HG02798 (cell line): ENCODE measurements at regions not wholly inside any gene's neighbourhood (a gene's known extent, or its start where the extent isn't known, plus 50 kb on each side); places are given as distances from the start of the nearest gene placed in this dataset.

Experiments
- ATAC-seq: cut with Tn5 transposase; IDR thresholded peaks from one replicate; pipeline ENCODE4 v1.9.1; 2021; ENCODE audit warnings: mild to moderate bottlenecking; ENCODE audit not compliant: unreplicated experiment, poor library complexity

DNA sequence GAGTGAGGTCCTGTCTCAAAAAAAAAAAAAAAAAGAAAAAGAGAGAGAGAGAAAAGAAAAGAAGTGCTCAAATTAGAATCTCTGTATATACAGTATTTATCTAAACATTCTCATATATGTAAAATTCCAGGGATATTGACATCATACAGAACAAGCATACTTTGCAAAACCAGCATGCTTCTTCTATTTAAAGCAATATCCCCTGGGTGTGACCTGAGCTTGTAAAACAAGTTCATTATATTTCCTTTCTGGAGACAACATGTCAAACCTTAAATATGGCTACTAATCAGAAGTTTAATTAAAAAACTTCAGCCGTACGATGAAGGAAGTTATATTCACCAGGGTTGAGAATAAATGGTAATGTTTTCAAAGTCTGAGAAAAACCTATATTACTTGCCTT lies 175.8 kb upstream of the HMGA2 start:
- no peak for ATAC-seq

DNA sequence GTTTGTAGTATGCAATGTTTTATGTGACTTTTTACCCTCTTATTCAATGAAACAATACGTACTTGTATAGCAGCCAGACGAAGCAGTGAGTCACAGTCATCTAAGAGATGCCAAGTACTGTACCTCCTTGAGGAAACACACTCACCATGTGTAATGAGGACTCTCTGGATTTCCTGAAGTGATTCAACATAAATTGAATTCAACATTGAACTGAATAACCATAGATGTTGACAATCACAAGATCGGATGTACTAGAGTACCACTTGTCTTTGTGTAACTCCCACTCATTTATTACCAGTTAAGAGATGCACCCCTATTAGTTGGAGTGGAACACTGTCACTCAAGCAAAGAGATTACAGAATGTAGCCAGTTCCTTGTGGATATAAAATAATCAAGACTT lies 175.2 kb upstream of the HMGA2 start:
- ATAC-seq: no peak

DNA sequence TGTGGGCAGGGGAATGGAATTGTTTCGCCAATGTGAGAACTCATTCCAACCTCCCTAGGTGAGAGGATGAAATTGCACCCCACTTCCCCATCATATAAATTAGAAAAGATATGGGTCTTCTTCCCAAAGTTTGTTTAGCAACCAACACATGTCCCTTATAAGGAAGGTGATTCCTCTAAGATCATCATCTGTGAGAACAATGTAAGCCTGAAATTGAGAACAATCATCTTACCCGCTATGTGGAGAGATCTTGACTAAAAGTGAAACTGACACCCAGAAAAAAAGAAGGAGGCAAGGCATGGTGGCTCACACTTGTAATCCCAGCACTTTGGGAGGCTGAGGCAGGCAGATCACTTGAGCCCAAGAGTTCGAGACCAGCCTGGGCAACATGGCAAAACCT lies 173.2 kb upstream of the HMGA2 start:
- ATAC-seq: no peak

DNA sequence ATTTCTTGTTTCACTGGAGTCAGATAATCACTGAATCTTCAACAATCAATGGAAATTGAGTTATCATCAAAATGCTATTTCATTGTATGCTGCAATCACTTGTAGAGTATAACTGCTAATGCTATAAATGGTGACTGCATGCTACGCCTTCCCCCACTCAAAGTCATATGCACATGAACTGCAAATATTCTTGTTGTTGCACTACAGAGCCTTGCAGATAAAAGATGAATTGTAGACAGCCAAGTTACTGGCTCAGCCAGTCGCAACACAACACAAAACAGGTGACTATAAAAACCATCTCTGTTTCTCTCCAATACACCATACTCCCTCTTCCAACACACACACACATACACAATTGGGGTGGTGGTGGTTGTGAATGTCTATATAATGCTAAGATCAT lies 171.0 kb upstream of the HMGA2 start:
- no peak for ATAC-seq

DNA sequence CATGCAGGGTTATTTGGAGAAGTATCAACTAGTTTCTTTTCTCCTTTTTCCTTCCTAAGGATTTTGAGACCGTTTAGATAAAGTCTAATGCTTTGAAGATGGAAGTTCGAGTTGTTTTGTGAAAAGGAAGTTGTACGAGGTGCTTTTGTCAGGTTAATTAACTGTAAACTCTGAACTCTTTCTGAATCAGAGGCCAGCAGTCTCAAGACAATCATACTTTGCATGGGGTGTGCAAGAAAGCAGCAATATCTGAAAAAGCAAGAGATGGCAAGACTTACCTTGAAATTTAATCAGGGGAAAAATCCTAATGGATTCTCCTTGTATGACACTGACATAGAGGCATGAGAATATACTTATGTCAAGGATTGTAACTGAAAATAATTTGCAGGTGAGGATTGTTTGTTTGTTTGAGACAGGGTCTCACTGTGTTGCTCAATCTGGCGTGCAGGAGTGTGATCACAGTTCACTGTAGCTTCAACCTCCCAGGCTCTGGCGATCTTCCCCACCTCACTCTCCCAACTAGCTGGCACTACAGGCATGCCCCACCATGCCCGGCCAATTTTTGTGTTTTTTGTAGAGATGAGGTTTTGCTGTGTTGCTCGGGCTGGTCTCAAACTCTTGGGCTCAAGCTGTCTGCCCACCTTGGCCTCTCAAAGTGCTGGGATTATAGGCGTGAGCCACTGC lies 170.2 kb upstream of the HMGA2 start:
- no peak for ATAC-seq

DNA sequence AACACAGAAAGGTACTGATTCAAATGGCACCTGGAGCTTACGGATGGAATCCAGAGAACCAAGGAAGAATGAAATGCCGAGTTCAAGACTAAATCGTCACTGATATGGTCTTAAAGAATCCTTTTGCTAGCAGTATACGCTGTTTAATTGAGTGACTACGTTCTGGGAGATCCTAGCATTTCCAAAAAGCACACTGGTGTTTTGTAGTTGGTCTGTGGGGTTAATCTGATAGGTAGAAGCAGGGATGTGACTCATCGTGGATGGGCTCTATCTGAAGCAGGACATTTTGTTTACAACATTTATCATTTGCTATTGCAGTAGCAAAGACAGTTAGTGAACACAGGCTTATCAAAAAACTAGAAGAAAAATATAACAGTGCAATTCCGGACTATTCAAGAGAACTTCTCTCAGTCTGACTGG lies 169.2 kb upstream of the HMGA2 start:
- no peak for ATAC-seq

DNA sequence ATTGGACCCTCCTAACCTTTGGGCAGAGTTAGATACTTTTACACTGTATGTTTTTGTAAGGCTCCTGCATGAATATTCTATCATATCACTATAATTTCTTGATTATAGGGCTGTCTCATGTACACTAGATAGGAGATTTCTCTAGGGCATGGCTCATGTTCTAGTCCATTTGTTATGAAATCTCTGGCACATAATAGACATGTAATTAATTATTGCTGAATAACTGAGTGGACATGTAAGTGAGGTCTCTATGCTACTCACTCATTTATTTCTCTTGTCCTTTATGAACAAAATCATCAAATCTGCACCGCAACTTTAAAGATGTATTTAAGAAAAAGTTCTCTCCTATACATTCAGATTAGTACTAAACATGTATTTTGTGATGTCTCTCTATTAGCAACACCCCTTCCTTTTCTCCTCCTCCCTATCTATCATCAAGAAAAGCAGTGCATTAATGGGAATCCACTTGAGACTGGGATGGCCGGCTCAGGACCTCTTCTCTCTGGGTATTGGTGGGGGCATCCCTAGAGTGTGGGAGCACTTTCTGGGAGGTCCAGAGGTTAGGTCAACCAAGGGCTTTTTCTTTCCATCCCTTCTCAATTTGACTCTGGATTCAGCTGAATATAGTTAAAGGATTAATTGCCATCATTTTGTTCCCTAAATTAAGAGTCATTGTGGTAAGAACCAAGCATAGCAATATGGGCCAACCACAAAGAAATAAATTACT lies 168.0 kb upstream of the HMGA2 start:
- ATAC-seq: no peak

DNA sequence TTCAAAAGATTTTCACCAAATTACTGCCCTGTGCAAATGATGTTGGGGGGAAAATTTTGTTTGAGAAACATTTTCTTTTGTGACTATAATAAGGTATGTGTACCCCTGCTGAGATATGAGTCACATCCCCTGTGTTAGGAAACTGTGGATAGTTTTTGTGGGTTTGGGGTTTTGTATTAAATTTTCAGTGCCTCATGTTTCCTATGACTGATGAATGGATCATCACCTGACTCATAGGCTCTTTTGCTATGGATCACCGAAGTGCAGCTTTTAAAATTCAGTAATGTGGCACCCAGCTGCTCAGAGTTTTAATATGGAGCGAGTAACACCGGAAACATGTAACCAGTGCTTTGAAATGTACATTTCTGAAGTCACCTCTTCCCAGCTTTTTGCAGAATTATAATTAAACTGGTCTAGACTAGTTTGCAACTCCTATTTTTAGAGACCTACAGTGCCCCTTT lies 167.4 kb upstream of the HMGA2 start:
- no peak for ATAC-seq

DNA sequence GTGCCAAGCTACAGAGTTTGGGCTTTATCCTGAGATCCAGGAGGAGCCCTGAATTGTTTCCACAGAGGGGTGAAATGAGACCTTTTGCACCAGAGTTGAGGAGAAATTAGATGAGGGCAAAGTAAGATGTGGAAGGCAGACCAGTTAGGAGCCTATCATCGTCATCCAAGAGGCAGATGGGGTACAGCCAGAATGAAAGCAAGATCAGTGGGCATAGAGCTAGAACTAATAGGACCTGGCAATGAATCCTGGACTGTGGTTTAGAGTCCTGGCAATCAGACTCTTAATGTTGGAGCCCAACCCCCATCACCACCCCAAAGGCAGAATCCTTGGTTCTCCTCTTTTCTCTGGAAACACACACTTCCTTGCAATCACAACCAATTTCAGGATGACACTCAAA lies 166.6 kb upstream of the HMGA2 start:
- ATAC-seq: no peak

DNA sequence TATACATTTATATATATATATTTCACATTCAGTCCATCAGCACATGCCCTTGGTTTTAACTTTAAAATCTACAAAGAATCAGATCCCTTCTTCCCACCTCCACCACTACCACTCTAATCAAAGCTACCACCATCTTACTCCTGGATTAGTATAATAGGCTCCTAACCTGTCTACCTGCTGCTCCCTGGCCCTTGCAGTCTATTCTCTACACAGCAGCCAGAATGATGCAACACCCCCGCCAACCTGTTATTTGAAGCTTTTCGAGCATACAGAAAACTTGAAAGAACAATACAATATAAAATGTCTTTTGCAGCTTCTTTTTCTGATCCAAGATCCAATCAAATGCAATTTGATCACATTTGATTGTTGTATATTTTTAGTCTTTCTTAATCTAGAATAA lies 165.9 kb upstream of the HMGA2 start:
- no peak for ATAC-seq

DNA sequence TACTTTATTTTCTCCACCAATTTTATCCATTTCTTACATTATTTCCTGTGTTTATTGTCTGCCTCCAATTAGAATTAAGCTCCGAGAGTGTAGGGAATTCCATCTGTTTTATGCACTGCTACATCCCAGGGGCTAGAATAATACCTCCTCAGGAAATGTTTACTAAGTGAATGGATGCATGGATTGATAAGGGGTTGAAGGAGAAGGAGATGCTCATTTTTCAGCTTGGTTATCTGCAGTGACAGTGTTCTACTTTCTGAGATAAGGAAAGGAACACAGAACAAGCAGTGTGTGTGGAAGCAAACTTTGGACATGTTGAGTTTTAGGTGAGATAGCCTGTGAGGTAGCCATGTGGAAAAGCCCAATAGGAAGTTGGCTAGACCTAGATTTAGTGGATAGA lies 164.6 kb upstream of the HMGA2 start:
- ATAC-seq: no peak

DNA sequence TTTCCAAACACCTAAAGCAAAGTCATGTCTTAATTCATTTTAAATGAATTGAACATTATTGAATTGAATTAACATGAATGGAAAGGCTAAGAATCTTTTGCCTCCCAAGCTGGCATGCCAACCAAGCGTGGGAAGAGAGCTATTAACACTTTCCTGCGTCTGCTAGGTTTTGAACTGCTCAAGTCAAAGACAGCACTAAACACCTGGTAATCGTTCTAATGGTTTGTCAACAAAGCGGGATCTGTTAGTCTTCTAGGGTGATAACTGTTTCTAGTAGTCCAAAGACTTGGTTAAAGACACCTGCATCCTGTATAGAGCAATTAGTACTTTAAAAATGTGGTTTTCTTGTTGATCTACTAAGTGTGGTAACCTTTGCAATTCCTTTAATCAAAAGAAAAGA lies 164.2 kb upstream of the HMGA2 start:
- ATAC-seq: no peak

DNA sequence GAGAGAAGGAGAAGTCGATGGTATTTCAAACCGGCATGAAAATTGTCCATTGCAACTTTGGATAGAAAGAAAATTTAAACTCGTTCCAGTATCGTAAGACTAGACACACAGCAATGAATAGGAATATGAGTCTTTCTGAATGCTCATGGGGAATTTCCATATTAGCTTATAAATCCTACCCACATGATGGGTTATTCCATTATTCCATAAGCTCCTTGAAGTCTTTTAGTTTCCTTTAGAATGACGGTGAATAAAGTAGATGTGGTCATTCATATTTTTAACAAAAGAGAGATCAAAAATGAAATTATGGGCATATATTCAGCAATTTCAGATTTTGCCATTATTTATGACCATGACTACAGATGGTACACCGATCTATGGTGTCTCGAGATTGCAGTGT lies 163.4 kb upstream of the HMGA2 start:
- no peak for ATAC-seq

DNA sequence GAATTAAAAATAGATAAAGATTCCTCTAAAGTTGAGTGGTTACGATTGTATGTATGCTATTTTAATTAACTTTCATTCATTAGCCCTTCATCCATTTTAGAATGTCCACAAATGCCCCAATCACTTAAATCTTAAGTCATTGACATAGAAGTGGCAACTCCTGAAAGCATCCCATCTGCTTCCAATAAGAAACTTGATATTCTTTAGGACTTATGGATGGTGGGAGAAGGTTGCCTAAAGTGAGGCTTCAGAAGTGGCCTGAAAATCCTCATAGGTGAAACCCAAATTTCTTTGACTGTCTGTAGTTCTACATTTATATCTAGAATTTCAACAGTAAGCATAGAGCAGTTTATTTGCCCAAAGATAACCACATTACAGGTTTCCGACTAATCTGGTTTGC lies 161.7 kb upstream of the HMGA2 start:
- no peak for ATAC-seq

DNA sequence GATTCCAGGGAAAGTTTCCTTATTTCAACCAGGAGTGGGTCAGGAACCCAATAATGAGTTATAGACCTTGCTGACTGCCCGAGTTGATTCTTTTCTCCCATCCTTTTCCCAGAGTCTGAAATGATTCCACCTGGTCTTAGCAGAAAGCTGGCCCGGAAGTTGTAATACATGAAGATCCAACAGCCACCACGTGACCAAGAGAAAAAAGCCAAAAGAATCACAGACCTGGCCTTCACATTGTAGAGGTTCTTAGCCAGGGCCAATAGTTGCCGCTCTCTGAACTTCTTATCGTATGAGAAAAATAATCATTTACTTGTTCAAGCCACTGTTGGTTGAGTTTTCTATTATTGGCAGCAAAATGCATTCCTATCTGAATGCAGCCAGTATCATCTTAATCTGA lies 161.2 kb upstream of the HMGA2 start:
- no peak for ATAC-seq

DNA sequence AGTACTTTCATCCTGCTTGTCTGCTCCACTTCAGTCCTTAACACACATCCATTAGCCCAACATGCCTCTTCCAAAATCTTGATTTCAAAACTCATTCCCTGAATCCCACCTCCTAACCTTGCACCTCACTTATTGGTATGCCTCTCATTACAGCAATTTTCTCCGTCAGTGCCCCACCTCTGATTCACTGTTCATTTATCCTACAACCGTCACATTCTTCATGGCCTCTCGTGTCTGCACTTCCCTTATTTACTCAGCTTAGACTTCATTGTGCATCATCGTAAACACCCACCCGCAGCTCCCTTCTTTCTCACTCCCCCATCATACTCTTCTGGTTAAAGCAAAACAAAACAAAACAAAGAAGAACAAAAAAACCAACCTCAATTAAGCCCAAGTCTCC lies 160.6 kb upstream of the HMGA2 start:
- no peak for ATAC-seq

DNA sequence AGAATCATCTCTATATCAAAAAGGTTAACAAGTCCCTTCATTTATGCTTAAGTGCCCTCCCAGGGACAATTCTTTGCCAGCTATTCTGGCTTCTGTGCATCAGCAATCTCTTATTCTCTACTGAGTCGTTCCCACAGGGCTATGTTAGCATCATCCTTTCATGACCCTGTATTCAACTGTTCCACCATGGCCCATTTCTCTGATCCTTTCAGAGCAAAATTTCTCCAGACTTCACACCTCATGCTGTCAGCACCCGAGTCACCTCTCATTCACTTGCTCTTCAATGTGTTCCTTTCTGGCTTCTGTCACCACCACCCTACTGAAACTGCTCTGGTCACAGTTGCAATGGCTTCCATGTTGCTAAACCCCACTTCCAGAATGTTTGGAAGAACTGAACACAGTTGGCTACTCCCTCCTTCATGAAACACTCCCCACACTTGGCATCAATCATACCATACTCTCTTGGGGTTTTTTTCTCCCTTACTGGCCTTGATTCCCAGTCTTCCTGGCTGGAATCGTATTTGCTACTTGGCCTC lies 159.5 kb upstream of the HMGA2 start:
- no peak for ATAC-seq

DNA sequence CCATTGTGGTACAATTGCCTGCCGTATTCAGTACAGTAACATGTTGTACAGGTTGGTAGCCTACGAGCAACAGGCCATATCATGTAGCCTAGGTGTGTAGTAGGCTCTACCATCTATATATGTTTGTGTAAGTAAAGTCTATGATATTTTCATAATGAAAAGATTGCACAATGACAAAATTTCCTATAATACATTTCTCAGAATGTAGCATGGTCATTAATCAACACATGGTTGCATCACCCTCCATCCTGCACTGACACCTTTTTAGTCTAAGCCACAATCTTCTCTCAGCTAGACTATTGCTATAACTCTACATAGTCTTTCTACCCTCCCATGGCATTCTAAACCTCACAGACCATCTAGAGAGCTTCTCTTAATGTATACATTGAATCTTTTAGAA lies 158.5 kb upstream of the HMGA2 start:
- no peak for ATAC-seq

DNA sequence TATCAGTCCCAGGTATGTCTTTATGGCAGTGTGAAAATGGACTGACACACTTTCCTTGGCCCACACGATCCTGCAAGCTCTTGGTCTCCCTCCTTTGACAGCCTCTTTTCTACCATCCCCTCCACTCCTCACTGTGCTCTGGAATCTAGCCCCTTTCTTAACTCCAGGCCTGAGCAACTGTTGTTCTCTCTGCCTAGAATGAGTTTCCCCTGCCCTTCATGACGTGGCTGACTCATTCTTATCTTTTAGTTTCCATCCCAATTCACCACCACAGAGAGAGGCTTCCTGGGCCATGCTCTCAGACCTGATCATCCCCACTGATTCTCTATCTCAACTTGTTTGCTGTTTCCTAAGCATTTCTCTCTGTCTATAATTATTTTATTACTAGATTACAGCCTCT lies 157.4 kb upstream of the HMGA2 start:
- ATAC-seq: no peak

DNA sequence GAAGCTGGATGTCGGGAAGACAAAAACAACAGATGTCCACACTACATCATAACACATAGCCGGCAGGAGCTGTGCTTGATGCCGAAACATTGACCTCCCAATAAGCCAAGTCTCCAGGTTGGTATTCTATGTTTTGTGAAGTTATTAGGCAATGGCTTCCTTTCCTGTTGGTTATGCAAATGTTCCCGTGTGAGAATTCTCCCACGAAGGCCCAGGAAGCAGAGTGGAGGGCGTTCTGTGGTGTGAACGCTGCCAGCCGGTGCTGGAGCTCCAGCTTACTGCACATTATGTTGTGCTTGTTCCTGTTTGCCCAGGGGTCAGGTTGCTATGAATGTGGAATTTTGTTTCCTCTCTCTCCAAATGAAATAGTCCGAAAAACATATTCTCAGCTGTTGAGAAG lies 156.4 kb upstream of the HMGA2 start:
- ATAC-seq: no peak

DNA sequence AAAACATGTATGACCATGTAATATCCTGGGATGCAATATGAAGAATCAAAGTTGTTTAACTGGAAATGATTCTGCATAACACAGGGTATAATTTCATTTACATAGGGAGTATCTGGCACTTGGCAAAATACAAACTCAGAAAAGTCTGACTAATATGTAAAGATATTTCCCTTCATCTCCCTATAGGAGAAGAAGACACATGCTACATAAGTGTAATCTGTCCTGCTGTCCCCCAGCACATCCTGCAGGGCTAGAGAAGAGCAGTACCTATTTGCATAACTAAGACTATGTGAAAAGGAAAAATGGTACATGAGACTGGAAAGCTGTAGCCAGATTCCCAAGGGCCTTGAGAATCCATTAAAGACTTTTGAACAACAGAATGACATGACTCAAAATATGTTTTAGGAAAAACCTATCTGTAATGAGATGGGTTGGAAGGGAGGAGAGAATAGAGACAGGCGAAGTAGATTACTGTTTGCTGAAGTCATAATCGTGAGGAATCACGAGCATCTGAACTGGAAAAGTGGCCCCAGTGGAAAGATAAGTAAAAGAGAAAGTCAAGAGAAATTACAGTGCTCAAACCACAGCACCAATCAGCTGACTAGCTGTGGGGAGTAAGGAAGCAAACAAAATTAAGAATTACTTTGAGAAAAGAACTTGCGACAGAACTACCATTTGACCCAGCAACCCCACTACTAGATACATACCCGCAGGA lies 155.1 kb upstream of the HMGA2 start:
- ATAC-seq: no peak
